GM10266 (cell line): ENCODE measurements at regions not wholly inside any gene's neighbourhood (a gene's known extent, or its start where the extent isn't known, plus 50 kb on each side); places are given as distances from the start of the nearest gene placed in this dataset.

ENCODE experiments used
- DNase-seq: peaks from one replicate; pipeline ENCODE4 v3.0.0; 2012; ENCODE audit errors: extremely low spot score
- TF ChIP-seq, protein P1 (sequence below): IDR thresholded peaks from 2 replicates; pipeline ENCODE4 v1.5.1; 2012; ENCODE audit warnings: mild to moderate bottlenecking, low read depth; ENCODE audit not compliant: control insufficient read depth, insufficient read depth; ENCODE audit errors: missing control alignments

DNA sequence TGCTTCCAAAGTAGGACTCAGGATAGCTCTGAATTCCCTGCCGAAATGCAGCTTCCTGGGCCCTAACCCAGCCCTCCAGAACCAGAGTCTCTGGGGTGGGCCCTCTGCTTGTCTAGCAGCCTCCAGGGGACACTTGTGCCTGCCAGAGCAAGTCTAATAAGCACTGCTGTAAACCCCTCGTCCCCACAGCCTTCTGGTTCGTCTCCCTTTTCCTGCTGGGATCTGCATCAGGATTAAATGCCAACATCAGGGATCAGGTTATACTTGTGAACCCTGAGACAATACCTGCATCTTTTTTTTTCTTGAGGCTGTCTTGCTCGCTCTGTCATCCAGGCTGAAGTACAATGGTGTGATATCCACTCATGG, 282.0 kb downstream of the SEC14L1 start:
- TF ChIP-seq, protein P1, sequence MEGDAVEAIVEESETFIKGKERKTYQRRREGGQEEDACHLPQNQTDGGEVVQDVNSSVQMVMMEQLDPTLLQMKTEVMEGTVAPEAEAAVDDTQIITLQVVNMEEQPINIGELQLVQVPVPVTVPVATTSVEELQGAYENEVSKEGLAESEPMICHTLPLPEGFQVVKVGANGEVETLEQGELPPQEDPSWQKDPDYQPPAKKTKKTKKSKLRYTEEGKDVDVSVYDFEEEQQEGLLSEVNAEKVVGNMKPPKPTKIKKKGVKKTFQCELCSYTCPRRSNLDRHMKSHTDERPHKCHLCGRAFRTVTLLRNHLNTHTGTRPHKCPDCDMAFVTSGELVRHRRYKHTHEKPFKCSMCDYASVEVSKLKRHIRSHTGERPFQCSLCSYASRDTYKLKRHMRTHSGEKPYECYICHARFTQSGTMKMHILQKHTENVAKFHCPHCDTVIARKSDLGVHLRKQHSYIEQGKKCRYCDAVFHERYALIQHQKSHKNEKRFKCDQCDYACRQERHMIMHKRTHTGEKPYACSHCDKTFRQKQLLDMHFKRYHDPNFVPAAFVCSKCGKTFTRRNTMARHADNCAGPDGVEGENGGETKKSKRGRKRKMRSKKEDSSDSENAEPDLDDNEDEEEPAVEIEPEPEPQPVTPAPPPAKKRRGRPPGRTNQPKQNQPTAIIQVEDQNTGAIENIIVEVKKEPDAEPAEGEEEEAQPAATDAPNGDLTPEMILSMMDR, result no peak
- DNase-seq, result no peak

DNA sequence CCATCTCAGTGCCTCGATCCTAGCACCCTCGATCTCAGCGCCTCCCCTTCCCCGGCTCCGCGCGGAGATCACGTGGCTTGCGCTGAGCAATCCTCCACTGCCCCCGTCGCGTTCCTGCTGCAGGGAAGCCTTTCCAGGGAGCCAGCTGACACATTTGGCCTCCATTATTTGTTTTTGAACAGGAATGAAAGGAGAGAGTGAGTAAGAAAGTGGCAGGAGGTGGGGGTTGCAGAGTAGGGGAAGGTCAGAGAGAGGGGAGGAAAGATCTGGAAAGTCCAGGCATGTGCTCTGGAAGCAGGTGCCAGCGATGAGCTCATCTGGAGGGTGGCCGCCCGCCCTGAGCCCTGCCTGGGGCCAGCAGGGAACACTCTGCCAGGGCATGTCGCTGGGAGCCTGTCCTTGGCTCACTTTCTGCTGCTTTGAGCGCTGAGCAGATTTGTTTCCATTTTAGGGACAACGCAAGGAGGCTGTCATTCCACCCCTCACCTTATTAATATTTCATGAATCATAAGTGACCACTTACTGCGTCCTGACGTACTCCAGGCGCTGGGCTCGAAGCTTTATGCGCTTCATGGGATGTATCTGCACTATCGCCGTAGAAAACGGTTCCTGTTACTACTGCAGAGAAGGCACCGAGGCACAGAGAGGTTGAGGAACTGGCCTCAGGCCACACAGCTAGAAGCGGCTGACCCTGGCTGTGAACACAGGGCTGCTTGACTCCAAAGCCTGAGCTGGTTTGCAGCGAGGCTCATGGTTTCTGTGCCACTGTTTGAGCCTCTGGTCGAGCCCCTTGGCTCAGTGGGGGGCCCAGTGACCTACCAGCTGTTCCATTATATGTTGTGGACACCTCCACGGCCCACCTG, 283.1 kb downstream of the SEC14L1 start:
- DNase-seq, result no peak
- TF ChIP-seq, protein P1, result no peak

DNA sequence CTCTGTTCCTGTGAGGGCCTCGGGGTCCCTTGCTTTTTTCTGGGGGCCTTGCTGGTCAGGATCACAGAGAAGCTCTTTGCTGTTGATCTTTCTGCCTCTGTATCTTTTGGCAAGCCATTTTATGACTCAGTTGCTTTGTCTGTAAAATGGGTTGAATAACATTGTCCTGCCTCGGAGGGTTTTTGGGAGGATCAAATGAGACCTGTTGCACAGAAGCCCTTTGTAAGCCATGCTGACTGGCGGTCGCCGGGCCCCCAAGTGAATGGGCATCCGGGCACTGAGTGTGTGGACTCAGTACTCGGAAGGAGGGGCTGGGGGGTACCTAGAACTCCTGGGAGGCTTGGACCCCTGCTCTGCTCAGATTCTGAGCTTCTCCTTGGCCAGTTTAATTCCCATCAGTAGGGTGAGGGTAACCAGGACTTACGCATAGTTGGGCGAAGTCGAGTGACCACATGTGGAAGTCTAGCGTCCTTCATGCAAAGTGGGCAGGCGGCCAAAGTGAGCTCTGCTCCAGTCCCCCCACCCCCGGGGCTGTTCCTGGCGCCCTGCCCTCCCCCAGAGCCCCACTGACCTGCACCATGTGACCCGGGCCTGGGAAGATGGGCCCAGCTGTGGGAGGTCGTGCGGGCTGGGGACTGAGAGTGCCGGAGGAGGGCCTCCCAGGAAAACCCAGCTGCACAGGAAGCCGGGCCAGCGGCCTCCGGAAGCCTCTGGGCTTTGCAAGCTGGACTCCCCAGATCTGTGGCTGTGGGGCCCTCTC, 284.0 kb downstream of the SEC14L1 start:
- DNase-seq, result no peak

DNA sequence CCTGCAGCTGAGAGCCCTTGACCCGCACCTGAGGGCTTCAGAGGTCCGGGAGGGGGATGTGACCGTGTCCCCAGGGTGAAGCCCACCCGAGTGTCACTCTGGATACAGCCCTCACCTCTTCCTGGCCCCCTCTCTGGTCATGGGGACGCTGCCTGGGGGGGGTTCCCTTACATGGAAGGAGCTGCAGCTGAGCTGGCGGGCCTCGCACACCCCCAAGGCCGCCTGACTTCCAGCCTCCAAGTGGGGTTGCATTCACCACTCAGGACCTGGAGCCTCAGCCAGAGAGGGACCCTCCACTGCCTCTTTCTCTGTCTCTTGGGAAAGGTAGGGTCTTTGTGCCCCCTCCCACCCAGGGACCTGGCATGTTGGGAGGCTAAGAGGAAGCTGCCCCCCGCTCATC, 284.6 kb downstream of the SEC14L1 start:
- TF ChIP-seq, protein P1, result no peak

More for the DNA sequence above, 284.0 kb downstream of the SEC14L1 start:
- TF ChIP-seq, protein P1, result no peak

DNA sequence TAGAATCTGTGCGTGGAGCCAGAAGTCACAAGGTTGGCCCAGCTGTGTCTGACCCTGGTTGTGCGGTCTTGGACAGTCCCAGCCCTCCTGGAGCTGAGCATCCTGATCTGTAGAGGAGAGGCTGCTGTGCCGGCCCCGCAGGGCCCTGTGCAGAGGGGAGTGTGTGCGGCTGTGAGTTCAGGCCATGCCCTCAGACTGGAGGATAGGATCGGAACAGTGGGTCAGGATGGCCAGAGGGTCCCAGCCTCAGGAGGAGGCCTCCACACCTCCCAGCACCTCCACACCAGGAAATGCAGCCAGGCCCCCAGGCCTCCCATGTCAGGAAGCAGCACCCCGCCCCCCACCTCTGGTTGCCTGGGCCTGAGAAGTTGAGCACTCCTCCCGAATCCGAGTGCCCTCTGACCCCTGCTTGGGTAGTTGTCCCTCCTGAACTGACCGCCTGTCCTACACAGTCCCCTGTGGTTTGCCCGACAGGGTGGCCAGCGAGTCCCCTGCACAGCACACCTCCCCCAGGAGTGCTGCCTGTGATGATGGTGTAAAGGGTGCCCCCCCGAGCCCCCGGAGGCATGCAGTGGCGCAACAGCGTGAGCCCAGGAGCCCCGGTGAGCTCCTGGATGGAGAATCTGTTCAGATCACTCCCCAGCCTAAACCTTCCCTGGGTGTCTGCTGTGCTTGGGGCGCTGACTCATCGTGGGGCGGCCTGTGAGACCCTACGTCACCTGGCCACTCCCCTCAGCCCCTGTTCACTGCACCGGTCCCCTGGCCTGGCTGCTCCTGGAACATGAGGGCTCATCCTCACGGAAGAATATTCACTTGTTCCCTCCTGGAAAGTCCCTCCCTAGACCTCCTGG, 285.2 kb downstream of the SEC14L1 start:
- TF ChIP-seq, protein P1, result no peak
- no peak for DNase-seq

More for the DNA sequence above, 284.6 kb downstream of the SEC14L1 start:
- DNase-seq, result no peak

DNA sequence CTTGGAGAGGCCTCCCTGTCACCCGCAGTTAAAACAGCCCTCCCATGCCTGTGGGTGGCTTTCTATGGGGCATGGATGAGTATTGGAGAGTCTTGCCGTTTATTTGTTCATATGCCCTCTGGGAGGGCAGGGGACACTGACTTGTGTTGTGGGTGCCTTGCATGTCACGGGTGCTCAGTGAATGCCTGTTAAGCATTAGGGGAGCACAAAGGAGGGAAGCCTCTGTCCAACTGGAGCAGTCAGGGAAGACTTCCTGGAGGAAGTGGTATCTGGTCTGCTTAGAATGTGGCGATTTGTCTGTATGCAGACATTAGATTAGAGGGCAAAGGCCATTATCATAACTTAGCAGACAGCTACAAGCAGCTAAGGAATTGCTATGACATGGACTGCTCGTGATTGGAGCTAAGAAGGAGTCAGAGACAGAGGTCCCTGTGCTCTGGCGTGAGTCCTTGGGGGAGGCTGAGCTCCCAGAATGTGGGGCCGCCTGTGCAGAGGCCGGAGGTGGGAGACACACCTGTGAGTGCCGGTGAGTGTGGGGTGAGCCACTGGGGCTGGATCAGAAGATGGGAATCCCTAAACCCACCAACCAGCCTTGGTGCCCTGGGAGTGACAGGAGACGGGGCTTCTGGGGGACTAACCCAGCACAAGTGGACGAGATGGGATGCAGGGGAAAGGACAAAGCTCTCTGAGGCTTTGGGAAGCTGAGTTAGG, 286.1 kb downstream of the SEC14L1 start:
- TF ChIP-seq, protein P1, result no peak

More for the DNA sequence above, 286.1 kb downstream of the SEC14L1 start:
- no peak for DNase-seq
